ENCODE measurements at regions not wholly inside any gene's neighbourhood (a gene's known extent, or its start where the extent isn't known, plus 50 kb on each side); places are given as distances from the start of the nearest gene placed in this dataset.

GRCh38 chr17:54277868-54278267, 455.1 kb downstream of the KIF2B start:
- H3K4me1 ChIP-seq (ENCODE audit: control insufficient read depth, insufficient read depth, low read length), result no peaks in the 10 kb centered on the region
- no peak overlapping the region for H3K4me3 ChIP-seq
- intact Hi-C loops (cut with micrococcal nuclease; ENCODE audit: unreplicated experiment), result no loop called here
- POLR2A ChIA-PET, result no interaction called here
- H3K79me2 ChIP-seq (ENCODE audit: control insufficient read depth, insufficient read depth, low read length), result no peaks in the 10 kb centered on the region
- no peak overlapping the region for H3K4me2 ChIP-seq (ENCODE audit: control insufficient read depth, insufficient read depth)
- no peak overlapping the region for H3K27ac ChIP-seq (ENCODE audit: control insufficient read depth, insufficient read depth)
- H2AFZ ChIP-seq (ENCODE audit: control insufficient read depth, low read depth, low read length), result no peak overlapping the region
- no peak overlapping the region for H3K9ac ChIP-seq (ENCODE audit: control insufficient read depth, insufficient read depth, low read length)
- H4K20me1 ChIP-seq (ENCODE audit: control insufficient read depth, insufficient read depth), result no peaks in the 10 kb centered on the region
- no peaks in the 10 kb centered on the region for H3K27me3 ChIP-seq (replicated peaks in 1 of 2; ENCODE audit: control insufficient read depth in 2 of 2, insufficient read depth in 2 of 2, low read length in 1 of 2)
- H3K36me3 ChIP-seq (ENCODE audit: control insufficient read depth in 2 of 2, insufficient read depth in 2 of 2, low read length in 1 of 2), result no peaks in the 10 kb centered on the region
- SMC1A ChIA-PET (ENCODE audit: uncharacterized antibody, unreplicated experiment), result no interaction called here
- RAD21 ChIA-PET (ENCODE audit: unreplicated experiment), result no interaction called here
- CTCF ChIA-PET, result interaction anchor here (0.6 kb wide), 1 partner anchor 279 kb away, joined by 3 read pairs; no protein-coding TSS in a partner anchor
- in situ Hi-C loops (cut with MboI), result no loop called here
- BruUV-seq (replicated peaks), result no TSS peak
- no peak for TF ChIP-seq FOS (IDR thresholded peaks at IDR 0.05; ENCODE audit: borderline replicate concordance, extremely low read depth, insufficient read length)
- TF ChIP-seq ATF2 (IDR thresholded peaks at IDR 0.05; ENCODE audit: low read length), result no peak
- no peak for TF ChIP-seq BACH1 (IDR thresholded peaks at IDR 0.05; ENCODE audit: borderline replicate concordance)
- no peak for TF ChIP-seq ETV6 (conservative IDR thresholded peaks at IDR 0.05 in 1 of 2, IDR thresholded peaks at IDR 0.05 in 1 of 2; ENCODE audit: borderline replicate concordance in 1 of 2, low read depth in 1 of 2)
- TF ChIP-seq BCL11A (IDR thresholded peaks at IDR 0.05; ENCODE audit: low read depth, low read length), result no peak
- TF ChIP-seq POLR2AphosphoS2 (IDR thresholded peaks at IDR 0.05; ENCODE audit: low read depth, low read length), result no peak
- no peak for TF ChIP-seq ZNF687 (IDR thresholded peaks at IDR 0.05)
- no peak for TF ChIP-seq IRF3 (IDR thresholded peaks at IDR 0.05)
- TF ChIP-seq YY1 (IDR thresholded peaks at IDR 0.05; ENCODE audit: low read depth, low read length), result no peak
- ATAC-seq (no peak), DNase-seq (ENCODE audit: low read depth, low spot score) (no peak), FAIRE-seq (no peak)
- no peaks in the 10 kb centered on the region for H3K9me3 ChIP-seq (replicated peaks; ENCODE audit: control insufficient read depth, insufficient read depth, low read length)

Measured in GM12878 (cell line).